ENCODE measurements at regions not wholly inside any gene's neighbourhood (a gene's known extent, or its start where the extent isn't known, plus 50 kb on each side); places are given as distances from the start of the nearest gene placed in this dataset.

- no peak overlapping the region for H3K4me3 ChIP-seq (ENCODE audit: low read length)
- no peak for TF ChIP-seq CTCF (conservative IDR thresholded peaks at IDR 0.05; ENCODE audit: low read depth, low read length)
- no peak for DNase-seq (ENCODE audit: low read depth)
Measured at GRCh38 chr21:25416669-25417068, 190.6 kb downstream of the MRPL39 start.

- TF ChIP-seq CTCF (conservative IDR thresholded peaks at IDR 0.05; ENCODE audit: low read depth, low read length) = no peak
- no peak for DNase-seq (ENCODE audit: low read depth)
- H3K4me3 ChIP-seq (ENCODE audit: low read length) = no peak overlapping the region
Measured at GRCh38 chr21:25412100-25412499, 195.2 kb downstream of the MRPL39 start.

DNA sequence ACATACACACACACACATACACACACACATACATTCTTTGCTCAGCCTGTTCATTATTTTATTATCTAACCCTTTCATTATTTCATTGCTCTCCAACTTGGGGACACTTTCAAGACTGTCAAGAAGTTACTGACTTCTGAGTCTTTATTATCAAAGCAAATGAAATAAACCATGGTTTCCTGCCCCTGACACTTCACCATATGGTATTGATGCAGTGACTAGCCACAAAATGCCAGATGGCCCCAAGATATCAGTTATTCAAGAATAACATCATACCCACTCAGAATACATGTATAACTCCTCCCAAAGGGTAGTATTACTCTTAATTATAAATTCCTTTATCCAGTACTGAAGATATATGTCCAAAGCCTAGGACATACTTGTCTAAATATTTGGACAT lies 197.3 kb downstream of the MRPL39 start:
- no peak for TF ChIP-seq CTCF (conservative IDR thresholded peaks at IDR 0.05; ENCODE audit: low read depth, low read length)
- no peak overlapping the region for H3K4me3 ChIP-seq (ENCODE audit: low read length)
- no peak for DNase-seq (ENCODE audit: low read depth)

- no peak for DNase-seq (ENCODE audit: low read depth)
- TF ChIP-seq CTCF (conservative IDR thresholded peaks at IDR 0.05; ENCODE audit: low read depth, low read length) = no peak
- H3K4me3 ChIP-seq (ENCODE audit: low read length) = no peak overlapping the region
Measured at GRCh38 chr21:25408666-25409065, 198.6 kb downstream of the MRPL39 start.

DNA sequence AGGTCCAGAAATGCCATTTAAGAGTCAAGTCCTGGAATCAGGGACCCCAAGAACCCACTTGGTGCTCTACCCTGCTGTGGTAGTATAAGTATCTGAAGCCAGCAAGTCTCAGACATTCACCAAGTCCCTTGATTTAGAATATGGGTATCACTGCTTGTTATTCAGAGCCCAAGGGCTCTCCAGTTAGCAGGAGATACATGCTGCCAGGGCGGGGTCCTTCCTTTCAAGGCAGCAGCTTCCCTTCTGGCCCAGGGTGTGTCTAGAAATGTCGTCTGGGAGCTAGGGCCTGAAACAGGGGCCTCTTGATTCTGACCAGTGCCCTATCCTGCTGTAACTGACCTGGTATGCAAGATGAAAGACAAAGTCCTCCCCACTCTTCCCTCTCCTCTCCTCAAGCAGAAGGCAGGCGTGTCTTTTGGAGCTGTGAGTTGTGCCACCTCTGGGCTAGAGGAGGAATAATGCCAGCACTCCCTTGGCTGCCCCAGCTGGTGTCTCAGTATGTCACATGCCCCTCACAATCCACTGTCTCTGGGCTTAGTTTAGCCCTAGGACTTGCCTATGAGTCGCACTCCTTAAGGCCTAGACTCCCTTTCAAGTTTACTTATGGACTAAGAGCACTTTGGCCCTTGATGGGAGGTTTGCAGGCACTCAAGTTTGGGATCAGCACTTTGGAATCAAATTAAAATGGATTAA lies 200.2 kb downstream of the MRPL39 start:
- no peak for DNase-seq (ENCODE audit: low read depth)
- TF ChIP-seq CTCF (conservative IDR thresholded peaks at IDR 0.05; ENCODE audit: low read depth, low read length) = no peak
- no peak overlapping the region for H3K4me3 ChIP-seq (ENCODE audit: low read length)

GRCh38 chr21:25405984-25406383 lies 201.3 kb downstream of the MRPL39 start:
- TF ChIP-seq CTCF (conservative IDR thresholded peaks at IDR 0.05; ENCODE audit: low read depth, low read length) = no peak
- DNase-seq (ENCODE audit: low read depth) = no peak
- H3K4me3 ChIP-seq (ENCODE audit: low read length) = no peak overlapping the region

GRCh38 chr21:25402134-25402961 lies 204.9 kb downstream of the MRPL39 start:
- no peak for DNase-seq (ENCODE audit: low read depth)
- no peak for TF ChIP-seq CTCF (conservative IDR thresholded peaks at IDR 0.05; ENCODE audit: low read depth, low read length)
- H3K4me3 ChIP-seq (ENCODE audit: low read length) = no peak overlapping the region

All from retinal pigment epithelial cell (primary cell).